CD4-positive, alpha-beta T cell treated with Interferon alpha-2 for 1 hour (primary cell): ENCODE measurements at regions not wholly inside any gene's neighbourhood (a gene's known extent, or its start where the extent isn't known, plus 50 kb on each side); places are given as distances from the start of the nearest gene placed in this dataset.

Experiments
- DNase-seq, 2 donors: peaks; one replicate each; pipeline ENCODE4 v3.0.0-alpha.2; 2020 to 2022

DNA sequence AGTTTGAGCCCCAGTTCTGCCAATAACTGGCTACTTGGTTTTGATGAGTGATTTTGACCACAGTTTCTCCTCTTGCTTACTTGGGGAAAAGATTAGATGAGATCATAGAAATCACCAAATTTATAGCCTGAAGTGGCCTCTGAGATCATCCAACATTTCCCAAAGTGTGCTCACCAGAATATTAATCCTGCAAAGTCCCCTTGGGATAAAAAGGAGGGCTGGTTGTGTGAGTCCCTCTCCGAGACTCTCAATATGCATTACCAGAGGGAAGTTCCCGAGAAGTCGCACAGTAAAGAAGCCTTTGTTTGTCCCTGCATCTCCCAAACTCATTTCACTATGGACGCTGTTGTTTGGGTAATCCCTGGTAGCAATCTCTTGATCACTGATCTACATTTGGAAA, 88.4 kb upstream of the ADRA1B start:
- DNase-seq = no peak

GRCh38 chr5:159832073-159832472, 84.2 kb upstream of the ADRA1B start:
- no peak for DNase-seq

- DNase-seq = no peak
These were observed 83.2 kb upstream of the ADRA1B start for GRCh38 chr5:159833088-159833487.

DNA sequence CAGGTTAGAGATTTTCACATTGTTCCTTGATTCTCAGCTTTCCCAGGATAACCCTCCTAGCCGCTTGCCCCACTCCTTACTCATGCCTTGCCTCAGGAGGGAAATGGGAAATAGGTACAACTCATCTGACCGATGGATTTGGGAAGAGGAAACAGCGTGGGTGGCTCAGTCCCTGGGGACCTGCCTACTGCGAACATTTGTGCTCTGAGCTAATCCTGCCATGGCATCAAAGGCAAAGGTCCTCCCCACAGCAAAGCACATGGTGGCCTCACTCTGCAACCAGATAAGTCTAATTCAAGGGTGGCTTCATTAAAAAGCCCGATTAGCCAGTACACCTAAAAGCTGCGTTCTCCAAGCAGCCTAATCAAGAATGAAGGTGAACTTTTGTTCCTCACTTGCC, 82.4 kb upstream of the ADRA1B start:
- DNase-seq = no peak

- DNase-seq = no peak
These were observed 80.7 kb upstream of the ADRA1B start for GRCh38 chr5:159835548-159835947.

- no peak for DNase-seq
These were observed 79.6 kb upstream of the ADRA1B start for GRCh38 chr5:159836691-159837090.

DNA sequence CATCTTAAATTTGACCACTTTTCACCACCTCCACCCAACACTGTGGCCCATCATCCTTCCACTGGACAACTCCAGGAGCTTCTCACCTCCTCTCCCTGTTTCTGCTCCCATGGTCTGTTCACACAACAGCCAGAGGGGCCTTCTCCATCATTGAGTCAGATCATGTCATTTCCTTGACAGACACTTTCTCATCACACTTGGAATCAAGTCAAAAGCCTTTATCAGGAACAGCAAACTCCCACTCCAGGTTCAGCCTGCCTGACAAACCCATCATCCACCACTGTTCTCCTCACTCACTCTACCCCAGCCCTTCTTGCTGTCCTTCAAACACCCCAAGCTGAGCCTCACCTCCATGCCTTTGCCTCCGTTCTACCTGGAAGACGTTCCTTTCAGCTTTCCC, 78.4 kb upstream of the ADRA1B start:
- no peak for DNase-seq

DNA sequence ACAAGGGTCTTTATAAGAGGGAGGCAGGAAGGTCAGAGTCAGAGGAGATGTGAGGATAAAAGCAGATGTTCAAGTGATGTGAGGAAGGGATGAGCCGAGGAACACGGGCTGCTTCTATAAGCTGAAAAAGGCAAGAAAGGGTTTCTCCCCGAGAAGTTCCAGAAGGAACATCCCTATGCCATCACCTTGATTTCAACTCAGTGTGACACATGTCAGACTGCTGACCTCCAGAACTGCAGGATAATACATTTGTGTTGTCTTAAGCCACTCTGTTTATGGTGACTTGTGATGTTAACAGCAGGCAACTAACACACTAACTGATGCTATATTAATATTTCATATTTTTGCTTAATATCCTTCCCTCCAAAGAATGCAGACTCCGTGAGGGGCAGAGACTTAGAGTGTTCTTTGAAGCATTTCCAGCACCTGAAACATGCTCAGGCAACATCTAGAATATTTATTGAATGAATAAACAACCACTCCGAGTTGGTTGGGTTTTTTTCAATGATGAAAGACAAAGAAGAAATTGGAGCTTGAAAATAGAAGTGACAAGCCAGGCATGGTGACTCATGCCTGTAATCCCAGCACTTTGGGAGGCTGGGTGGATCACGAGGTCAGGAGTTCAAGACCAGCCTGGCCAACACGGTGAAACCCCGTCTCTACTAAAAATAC, 77.6 kb upstream of the ADRA1B start:
- DNase-seq = no peak

GRCh38 chr5:159844267-159845121, 71.8 kb upstream of the ADRA1B start:
- DNase-seq = no peak

DNA sequence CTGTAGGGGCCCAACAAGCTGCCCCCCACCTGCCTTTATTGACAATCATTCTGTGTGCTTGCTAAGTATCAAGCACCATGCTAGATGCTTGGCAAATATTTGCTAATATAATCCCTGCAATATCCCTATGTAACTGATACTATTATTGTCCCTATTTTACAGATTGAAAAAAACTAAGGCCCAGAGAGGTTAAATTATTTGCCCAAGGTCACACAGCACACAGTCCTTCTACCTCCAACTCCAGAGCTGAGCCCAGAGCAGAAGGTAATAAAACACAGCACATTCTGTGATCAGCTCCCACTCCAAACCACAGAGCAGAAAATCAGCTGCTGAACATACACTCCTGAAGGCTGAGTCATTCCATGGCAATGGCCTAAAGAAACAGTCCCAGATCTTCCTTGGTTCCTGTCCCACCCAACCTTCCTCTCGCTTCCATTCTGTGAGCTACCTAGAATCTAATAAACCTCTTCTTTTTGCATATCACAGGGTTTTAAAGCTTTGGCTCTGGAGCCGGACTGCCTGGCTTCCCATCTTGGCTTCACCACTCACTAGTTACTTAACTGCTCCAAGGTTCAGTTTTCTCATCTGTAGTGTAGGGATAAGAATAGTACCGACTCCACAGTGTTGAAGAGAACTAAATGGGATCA, 66.7 kb upstream of the ADRA1B start:
- DNase-seq = no peak

GRCh38 chr5:159850160-159850559, 66.1 kb upstream of the ADRA1B start:
- DNase-seq = no peak

DNA sequence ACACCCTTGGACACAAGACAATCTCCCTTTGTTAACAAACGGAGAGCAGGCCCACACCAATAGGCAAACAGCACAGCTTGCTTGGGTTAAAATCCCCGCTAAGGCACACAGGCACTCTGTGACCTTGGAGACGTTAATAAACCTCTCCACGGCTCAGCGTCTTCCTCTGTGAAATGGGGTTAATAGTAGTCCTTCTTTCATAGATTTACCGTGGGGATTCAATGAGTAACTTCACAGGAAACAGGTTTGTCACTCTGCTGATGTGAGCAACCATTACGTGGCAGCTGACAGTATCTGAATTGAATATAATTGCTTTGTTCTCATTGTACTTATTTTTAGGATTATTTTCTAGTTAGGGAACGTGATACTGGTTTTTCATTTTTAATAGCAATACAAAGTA, 65.2 kb upstream of the ADRA1B start:
- no peak for DNase-seq

- no peak for DNase-seq
These were observed 61.4 kb upstream of the ADRA1B start for GRCh38 chr5:159854916-159855315.

DNA sequence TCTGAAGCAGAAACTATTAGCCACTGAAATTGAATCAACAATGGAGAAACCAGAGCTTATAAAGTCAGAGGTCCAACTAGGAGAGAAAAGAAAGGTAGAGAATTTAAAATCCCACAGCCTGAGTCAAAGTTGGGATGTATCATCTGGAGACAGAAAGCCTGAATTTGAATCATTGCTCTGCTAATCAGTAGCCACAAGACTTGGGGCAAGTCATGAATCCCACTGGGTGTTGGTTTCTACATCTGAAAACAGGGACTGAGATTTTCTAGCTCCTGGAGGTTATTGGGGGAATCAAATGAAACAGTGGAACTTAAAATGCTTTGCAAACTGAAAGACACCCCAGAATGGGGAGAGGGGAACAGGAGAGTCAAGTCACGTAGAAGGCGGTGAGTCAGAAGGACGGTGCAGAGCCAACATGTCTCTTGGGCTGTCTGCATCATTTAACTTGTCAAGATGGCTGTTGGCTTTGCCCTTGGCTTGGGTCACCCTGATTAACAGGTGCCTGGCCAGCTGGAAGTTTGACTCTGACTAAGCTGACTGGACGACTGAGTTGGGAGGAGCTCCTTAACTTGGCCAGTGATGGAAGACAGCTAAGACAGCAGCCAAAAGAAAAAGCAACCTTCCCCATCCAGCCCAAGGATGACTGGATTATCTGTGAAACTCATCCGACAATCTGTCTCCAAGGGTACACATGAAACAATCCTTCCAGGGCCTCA, 60.6 kb upstream of the ADRA1B start:
- DNase-seq = no peak

GRCh38 chr5:159858871-159859270, 57.4 kb upstream of the ADRA1B start:
- no peak for DNase-seq

DNA sequence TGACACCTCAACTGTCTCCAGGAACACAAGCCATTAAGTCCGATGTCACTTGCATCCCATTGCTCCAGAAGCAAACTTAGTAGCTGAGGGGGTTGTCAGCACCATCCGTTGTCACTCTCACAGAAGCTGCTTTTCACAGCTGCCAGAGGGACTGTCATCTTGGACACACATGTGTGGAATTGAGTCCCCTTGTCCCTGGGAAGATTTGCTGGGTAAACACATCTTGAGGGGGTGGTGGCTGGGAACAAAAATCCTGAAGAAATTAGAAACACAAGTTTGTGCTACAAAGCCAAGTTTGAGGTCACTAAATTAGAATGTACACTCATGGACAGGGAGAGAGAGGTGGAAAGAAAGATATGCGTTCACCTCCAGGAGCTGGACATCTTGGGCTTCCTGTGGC, 55.2 kb upstream of the ADRA1B start:
- DNase-seq = no peak

DNA sequence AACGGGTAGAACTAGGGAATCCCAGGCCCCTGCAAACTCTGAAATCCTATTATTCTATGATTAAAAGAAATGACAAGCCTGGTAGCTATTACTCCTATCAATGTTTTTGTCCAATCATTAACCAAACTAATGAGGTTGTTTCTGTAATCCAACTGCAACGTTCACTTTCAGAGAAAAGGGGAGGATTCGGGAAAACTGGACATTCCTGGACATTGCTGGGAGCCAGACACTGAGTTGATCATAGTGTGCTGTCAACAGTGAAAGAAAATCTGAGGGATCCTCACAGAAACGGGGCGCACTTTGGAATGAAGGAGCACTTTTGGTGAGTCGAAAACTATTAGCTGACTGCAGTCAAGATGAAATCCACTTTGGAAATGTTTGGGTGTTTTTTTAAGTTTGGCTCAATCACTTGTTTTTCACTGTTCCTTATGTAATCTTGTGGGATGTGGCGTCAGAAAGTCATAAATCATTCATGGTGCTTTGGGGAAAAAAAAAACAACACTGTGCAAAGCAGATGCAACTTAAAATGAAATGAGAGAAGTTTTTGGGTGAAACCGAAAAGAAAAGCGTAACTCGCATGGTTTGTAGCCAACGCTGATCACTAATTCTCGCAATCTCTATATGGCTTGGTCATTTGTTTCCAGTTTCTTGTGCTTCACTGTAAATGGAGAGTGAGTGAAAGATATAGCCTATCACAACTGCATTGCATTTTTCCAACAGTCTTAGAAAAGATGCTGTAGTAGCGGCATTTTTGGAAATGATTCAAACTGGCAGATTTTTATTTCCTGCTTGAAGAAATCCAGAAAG, 51.2 kb upstream of the ADRA1B start:
- DNase-seq = no peak

DNA sequence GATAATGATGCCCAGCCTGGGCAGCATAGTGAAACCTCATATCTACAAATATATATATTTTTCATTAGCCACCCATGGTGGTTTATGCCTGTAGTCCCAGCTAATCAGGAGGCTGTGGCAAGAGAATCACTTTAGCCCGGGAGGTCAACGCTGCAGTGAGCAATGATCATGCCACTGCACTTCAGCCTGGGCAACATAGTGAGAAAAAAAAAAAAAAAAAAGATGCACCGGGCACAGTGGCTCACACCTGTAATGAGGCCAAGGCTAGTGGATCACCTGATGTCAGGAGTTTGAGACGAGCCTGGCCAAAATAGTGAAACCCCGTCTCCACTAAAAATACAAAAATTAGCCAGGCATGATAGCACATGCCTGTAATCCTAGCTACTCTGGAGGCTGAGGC, 50.2 kb upstream of the ADRA1B start:
- no peak for DNase-seq
